RPMI8226 (cell line): ENCODE measurements at regions not wholly inside any gene's neighbourhood (a gene's known extent, or its start where the extent isn't known, plus 50 kb on each side); places are given as distances from the start of the nearest gene placed in this dataset.
"Not testable (repeated sequence)": the region's sequence is repeated elsewhere in the genome, so short reads cannot be mapped to it uniquely, and the experiment has no call there.

ENCODE experiments used
- DNase-seq: peaks from one replicate; pipeline ENCODE4 v3.0.0-alpha.2; 2015

GRCh38 chr1:761791-762190, 75.3 kb upstream of the OR4F16 start:
- DNase-seq: not testable (repeated sequence)

- not testable (repeated sequence) for DNase-seq
Measured at GRCh38 chr1:771449-771848, 85.0 kb upstream of the OR4F16 start.

- DNase-seq: not testable (repeated sequence)
Measured at GRCh38 chr1:777480-778180, 91.2 kb upstream of the OR4F16 start.

DNA sequence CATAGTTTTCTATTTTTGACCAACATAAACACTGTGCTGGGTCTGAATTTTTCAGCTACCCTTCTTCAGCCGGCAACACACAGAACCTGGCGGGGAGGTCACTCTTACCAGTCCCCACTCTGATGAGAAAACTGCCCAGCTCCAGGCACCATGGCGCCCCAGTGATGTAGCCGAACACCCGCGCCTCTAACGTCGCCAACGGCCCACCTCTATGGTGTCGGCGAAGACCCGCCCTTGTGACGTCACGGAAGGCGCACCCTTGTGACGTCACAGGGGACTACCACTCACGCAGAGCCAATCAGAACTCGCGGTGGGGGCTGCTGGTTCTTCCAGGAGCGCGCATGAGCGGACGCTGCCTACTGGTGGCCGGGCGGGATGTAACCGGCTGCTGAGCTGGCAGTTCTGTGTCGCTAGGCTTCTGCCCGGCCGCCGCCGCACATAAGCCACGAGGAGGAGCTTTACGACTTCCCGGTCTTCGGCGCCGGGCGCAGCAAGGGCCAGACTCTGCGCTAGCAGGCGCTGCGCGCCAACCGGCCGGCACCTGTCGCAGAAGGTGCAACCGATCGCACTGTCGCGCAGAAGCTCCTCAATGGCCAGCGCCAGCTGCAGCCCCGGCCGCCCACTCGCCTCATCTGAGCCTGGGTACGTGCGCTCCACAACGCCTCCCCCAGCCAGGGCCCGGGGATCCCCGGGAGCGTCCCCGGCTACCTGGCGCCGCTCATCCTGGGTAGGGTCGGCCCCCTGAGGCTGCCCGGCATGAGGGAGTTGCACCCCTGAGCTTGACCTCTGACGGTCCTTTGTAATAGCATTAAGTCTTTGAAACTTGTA, 92.2 kb upstream of the OR4F16 start:
- peak; percentile 99 for DNase-seq

DNA sequence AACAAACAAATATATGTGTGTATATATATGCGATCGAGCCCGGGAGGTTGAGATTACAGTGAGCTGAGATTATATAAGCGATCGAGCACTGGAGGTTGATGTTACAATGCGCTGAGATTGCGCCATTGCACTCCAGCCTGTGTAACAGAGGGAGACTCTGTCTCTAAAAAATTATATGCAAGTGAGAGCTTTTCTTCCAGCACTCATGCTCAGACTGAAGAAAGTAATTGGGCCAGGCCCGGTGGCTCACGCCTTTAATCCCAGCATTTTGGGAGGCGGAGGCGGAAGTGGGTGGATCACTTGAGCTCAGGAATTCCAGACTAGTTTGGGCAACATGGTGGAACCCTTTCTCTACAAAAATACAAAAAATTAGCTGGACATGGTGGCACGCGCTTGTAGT, 93.2 kb upstream of the OR4F16 start:
- DNase-seq: peak; percentile 24

GRCh38 chr1:788835-789234, 102.4 kb upstream of the OR4F16 start:
- no peak for DNase-seq

DNA sequence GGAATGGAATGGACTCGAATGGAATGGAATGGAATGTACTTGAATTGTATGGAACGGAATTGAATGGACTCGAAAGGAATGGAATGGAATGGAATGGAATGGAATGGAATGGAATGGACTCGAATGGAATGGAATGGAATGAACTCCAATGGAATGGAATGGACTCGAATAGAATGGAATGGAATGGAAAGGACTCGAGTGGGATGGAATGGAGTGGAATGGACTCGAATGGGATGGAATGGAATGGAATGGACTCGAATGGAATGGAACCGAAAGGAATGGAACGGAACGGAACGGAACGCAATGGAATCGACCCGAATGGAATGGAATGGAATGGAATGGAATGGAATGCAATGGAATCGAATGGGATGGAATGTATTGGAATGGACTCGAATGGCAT, 103.2 kb upstream of the OR4F16 start:
- not testable (repeated sequence) for DNase-seq

DNA sequence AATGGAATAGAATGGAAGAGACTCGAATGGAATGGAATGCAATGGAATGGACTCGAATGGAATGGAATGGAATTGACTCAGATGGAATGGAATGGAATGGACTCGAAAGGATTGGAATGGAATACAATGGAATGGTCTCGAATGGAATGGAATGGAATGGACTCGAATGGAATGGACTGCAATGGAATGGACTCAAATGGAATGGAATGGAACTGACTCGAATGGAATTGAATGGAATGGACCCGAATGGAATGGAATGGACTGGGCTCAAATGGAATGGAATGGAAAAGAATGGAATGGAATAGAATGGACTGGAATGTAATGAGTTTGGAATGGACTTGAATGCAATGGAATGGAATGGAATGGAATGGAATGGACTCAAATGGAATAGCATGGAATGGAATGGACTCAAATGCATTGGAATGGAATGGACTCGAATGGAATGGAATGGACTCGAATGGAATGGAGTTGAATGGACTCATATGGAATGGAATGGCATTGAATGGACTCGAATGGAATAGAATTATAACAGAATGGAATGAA, 104.0 kb upstream of the OR4F16 start:
- not testable (repeated sequence) for DNase-seq

GRCh38 chr1:794310-794709, 107.9 kb upstream of the OR4F16 start:
- DNase-seq: not testable (repeated sequence)

- DNase-seq: not testable (repeated sequence)
Measured at GRCh38 chr1:794918-795584, 108.6 kb upstream of the OR4F16 start.

DNA sequence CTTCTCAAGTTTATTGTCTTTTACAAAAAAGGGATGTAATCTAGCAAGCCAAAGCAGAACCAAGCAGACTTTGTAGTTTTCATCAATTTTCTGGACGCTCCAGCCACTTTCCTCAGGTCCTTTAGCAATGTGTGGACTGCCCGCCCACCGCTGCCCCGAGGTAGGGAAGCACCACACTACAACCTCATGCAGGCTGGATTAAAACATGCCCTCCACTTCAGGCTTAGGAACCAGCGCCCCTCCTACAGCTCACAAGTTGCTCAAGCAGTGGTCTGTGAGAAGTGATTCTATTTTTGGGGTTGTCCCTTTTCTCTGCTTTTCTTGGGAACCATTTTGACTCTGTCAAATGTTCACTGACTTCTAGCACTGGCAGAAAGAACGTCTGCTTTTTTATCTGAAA, 111.2 kb upstream of the OR4F16 start:
- not testable (repeated sequence) for DNase-seq

- DNase-seq: not testable (repeated sequence)
Measured at GRCh38 chr1:800397-800796, 113.9 kb upstream of the OR4F16 start.

- DNase-seq: not testable (repeated sequence)
Measured at GRCh38 chr1:804378-805115, 118.1 kb upstream of the OR4F16 start.

DNA sequence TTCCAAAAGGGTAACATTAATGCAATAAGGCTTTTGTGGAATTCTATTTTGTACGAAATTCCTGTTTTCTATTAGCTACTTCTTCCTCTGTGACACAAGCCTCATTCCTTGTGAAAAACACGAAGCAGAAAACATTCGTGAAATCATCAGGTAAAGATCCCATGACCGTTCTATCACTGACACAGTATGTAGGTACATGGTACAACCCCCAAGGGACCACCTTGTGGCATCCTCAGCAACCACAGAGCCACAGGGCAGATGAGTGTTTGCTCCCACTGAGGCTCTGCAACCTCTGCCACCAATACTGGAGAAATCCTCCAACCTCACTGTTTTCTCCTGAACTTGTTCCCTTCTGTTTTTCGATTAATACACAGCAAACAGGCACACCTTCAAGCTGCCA, 118.4 kb upstream of the SAMD11 start:
- not testable (repeated sequence) for DNase-seq

- DNase-seq: not testable (repeated sequence)
Measured at GRCh38 chr1:807066-807465, 116.7 kb upstream of the SAMD11 start.

DNA sequence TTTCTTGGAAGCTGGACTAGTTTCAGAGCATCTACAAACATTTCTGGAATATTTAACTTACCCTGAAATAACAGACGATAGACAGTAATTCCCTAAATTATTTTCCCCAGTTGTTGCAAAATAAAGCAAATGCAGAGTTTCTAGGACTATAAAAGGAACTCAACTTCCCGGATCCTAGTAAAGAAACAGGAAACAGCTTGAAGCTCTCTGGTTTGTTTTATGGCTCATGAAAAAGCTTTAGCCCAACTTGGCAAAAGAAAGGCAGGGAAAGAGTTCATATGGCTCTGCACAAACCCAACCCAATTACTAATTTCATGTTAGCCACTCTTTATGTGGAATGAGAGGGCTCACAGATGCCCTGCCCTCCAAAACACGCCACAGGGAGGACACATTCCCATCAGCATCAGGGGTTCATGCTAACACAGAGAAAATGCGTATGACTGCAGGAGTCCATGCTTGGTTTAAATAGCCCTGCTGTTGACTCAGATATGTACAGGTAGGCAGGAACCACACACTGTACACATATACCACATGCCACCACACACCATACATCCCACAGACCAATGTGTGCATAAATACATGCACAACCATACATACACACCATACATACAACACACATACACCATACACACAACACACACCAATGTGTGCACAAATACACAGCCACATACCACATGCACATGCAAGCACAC, 115.9 kb upstream of the SAMD11 start:
- DNase-seq: not testable (repeated sequence)

GRCh38 chr1:810949-811348, 112.8 kb upstream of the SAMD11 start:
- not testable (repeated sequence) for DNase-seq

DNA sequence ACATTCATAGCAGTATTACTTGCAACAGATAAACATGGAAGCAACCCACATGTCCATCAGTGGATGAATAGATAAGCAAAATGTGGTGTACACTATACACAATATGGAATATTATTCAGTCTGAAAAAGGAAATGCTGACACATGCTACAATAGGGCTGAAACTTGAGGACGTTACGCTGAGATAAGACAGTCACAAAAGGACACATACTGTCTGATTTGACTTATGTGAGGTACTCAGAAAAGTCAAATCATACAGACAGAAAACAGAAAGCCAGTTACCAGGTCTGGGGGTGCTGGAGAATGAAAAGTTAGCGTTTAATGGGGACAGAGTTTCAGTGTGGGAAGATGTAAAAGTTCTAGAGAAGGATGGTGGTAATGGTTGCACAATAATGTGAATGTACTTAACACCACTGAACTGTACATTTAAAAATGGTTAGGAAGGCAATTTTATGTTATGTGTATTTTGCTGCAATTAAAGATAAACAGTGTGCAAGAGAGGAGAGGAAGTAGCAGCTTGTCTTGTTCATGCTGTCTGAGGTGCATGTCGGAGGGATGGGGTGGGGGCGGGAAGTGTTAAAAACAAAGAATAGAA, 111.1 kb upstream of the SAMD11 start:
- DNase-seq: not testable (repeated sequence)

GRCh38 chr1:814543-814942, 109.2 kb upstream of the SAMD11 start:
- DNase-seq: not testable (repeated sequence)

- not testable (repeated sequence) for DNase-seq
Measured at GRCh38 chr1:815147-815922, 108.4 kb upstream of the SAMD11 start.
